ENCODE measurements at regions not wholly inside any gene's neighbourhood (a gene's known extent, or its start where the extent isn't known, plus 50 kb on each side); places are given as distances from the start of the nearest gene placed in this dataset.

- TF ChIP-seq REST (IDR thresholded peaks at IDR 0.05; ENCODE audit: insufficient read depth in 1 of 2, low read depth in 2 of 2, low read length in 2 of 2) (no peak), SIN3A (IDR thresholded peaks at IDR 0.05; ENCODE audit: borderline replicate concordance, insufficient read depth, low read length) (no peak), FOXP2 (optimal IDR thresholded peaks at IDR 0.05; ENCODE audit: borderline replicate concordance, extremely low read depth, extremely low read length, insufficient read depth) (no peak), TAF1 (IDR thresholded peaks at IDR 0.05; ENCODE audit: borderline replicate concordance, insufficient read depth, low read length) (no peak), POLR2AphosphoS5 (IDR thresholded peaks at IDR 0.05; ENCODE audit: low read depth, low read length) (no peak)
Observed at GRCh38 chr15:93587059-93587521, 498.1 kb upstream of the RGMA start.

GRCh38 chr15:93585012-93585411 lies 496.0 kb upstream of the RGMA start:
- TF ChIP-seq POLR2AphosphoS5 (IDR thresholded peaks at IDR 0.05; ENCODE audit: low read depth, low read length) (no peak), REST (IDR thresholded peaks at IDR 0.05; ENCODE audit: insufficient read depth in 1 of 2, low read depth in 2 of 2, low read length in 2 of 2) (no peak), SIN3A (IDR thresholded peaks at IDR 0.05; ENCODE audit: borderline replicate concordance, insufficient read depth, low read length) (no peak), FOXP2 (optimal IDR thresholded peaks at IDR 0.05; ENCODE audit: borderline replicate concordance, extremely low read depth, extremely low read length, insufficient read depth) (no peak), TAF1 (IDR thresholded peaks at IDR 0.05; ENCODE audit: borderline replicate concordance, insufficient read depth, low read length) (no peak)

- TF ChIP-seq POLR2AphosphoS5 (IDR thresholded peaks at IDR 0.05; ENCODE audit: low read depth, low read length) (no peak), REST (IDR thresholded peaks at IDR 0.05; ENCODE audit: insufficient read depth in 1 of 2, low read depth in 2 of 2, low read length in 2 of 2) (no peak), FOXP2 (optimal IDR thresholded peaks at IDR 0.05; ENCODE audit: borderline replicate concordance, extremely low read depth, extremely low read length, insufficient read depth) (no peak), TAF1 (IDR thresholded peaks at IDR 0.05; ENCODE audit: borderline replicate concordance, insufficient read depth, low read length) (no peak), SIN3A (IDR thresholded peaks at IDR 0.05; ENCODE audit: borderline replicate concordance, insufficient read depth, low read length) (no peak)
Observed at GRCh38 chr15:93583968-93584367, 495.0 kb upstream of the RGMA start.

- TF ChIP-seq TAF1 (IDR thresholded peaks at IDR 0.05; ENCODE audit: borderline replicate concordance, insufficient read depth, low read length) (no peak), REST (IDR thresholded peaks at IDR 0.05; ENCODE audit: insufficient read depth in 1 of 2, low read depth in 2 of 2, low read length in 2 of 2) (no peak), FOXP2 (optimal IDR thresholded peaks at IDR 0.05; ENCODE audit: borderline replicate concordance, extremely low read depth, extremely low read length, insufficient read depth) (no peak), SIN3A (IDR thresholded peaks at IDR 0.05; ENCODE audit: borderline replicate concordance, insufficient read depth, low read length) (no peak), POLR2AphosphoS5 (IDR thresholded peaks at IDR 0.05; ENCODE audit: low read depth, low read length) (no peak)
Observed at GRCh38 chr15:93583552-93583951, 494.5 kb upstream of the RGMA start.

- no peak for TF ChIP-seq REST (IDR thresholded peaks at IDR 0.05; ENCODE audit: insufficient read depth in 1 of 2, low read depth in 2 of 2, low read length in 2 of 2)
- no peak for TF ChIP-seq POLR2AphosphoS5 (IDR thresholded peaks at IDR 0.05; ENCODE audit: low read depth, low read length)
- TF ChIP-seq FOXP2 (optimal IDR thresholded peaks at IDR 0.05; ENCODE audit: borderline replicate concordance, extremely low read depth, extremely low read length, insufficient read depth): no peak
- no peak for TF ChIP-seq SIN3A (IDR thresholded peaks at IDR 0.05; ENCODE audit: borderline replicate concordance, insufficient read depth, low read length)
- no peak for TF ChIP-seq TAF1 (IDR thresholded peaks at IDR 0.05; ENCODE audit: borderline replicate concordance, insufficient read depth, low read length)
Observed at GRCh38 chr15:93570527-93570926, 481.5 kb upstream of the RGMA start.

All from PFSK-1 (cell line).